Stimulated activated naive CD8-positive, alpha-beta T cell treated with anti-CD3 and anti-CD28 coated beads, Interleukin-15, Interleukin-2, amounts not matched to agents 100 ng/mL and 50 ng/mL, for 24 hours (primary cell): ENCODE measurements at regions not wholly inside any gene's neighbourhood (a gene's known extent, or its start where the extent isn't known, plus 50 kb on each side); places are given as distances from the start of the nearest gene placed in this dataset.

Experiments used
- H3K27ac Mint-ChIP-seq: one replicate; pipeline ENCODE4 v1.8.0; 2021; ENCODE audit warnings: mild to moderate bottlenecking, mixed read lengths
- H3K27me3 Mint-ChIP-seq: one replicate; pipeline ENCODE4 v1.8.0; 2021; ENCODE audit warnings: mixed read lengths
- H3K36me3 Mint-ChIP-seq: one replicate; pipeline ENCODE4 v1.8.0; 2021; ENCODE audit warnings: low read depth, mixed read lengths
- H3K4me1 Mint-ChIP-seq: one replicate; pipeline ENCODE4 v1.8.0; 2021; ENCODE audit warnings: low read depth, mixed read lengths
- H3K4me3 Mint-ChIP-seq: one replicate; pipeline ENCODE4 v1.8.0; 2021; ENCODE audit warnings: mild to moderate bottlenecking, mixed read lengths
- H3K9me3 Mint-ChIP-seq: one replicate; pipeline ENCODE4 v1.8.0; 2021; ENCODE audit warnings: mixed read lengths

- Mint-ChIP-seq H3K27ac (no peak overlapping the region), H3K4me1 (no peaks in the 10 kb centered on the region), H3K27me3 (no peaks in the 10 kb centered on the region), H3K9me3 (no peaks in the 10 kb centered on the region), H3K4me3 (no peak overlapping the region), H3K36me3 (no peaks in the 10 kb centered on the region)
Measured at GRCh38 chrX:147626605-147627004, 285.1 kb upstream of the FMR1 start.

GRCh38 chrX:147635186-147635585, 276.5 kb upstream of the FMR1 start:
- no peaks in the 10 kb centered on the region for H3K36me3 Mint-ChIP-seq
- H3K4me3 Mint-ChIP-seq, result no peak overlapping the region
- H3K9me3 Mint-ChIP-seq, result no peaks in the 10 kb centered on the region

GRCh38 chrX:147637190-147637589, 274.5 kb upstream of the FMR1 start:
- no peaks in the 10 kb centered on the region for H3K27me3 Mint-ChIP-seq
- no peaks in the 10 kb centered on the region for H3K9me3 Mint-ChIP-seq
- no peak overlapping the region for H3K27ac Mint-ChIP-seq
- no peak overlapping the region for H3K4me3 Mint-ChIP-seq
- H3K4me1 Mint-ChIP-seq, result no peaks in the 10 kb centered on the region
- no peaks in the 10 kb centered on the region for H3K36me3 Mint-ChIP-seq

More at GRCh38 chrX:147635186-147635585, 276.5 kb upstream of the FMR1 start:
- H3K27ac Mint-ChIP-seq, result no peak overlapping the region
- no peaks in the 10 kb centered on the region for H3K27me3 Mint-ChIP-seq
- no peaks in the 10 kb centered on the region for H3K4me1 Mint-ChIP-seq

- Mint-ChIP-seq H3K9me3 (peaks cover 4% of the 10 kb centered on the region), H3K4me3 (no peak overlapping the region), H3K27me3 (no peaks in the 10 kb centered on the region), H3K4me1 (no peaks in the 10 kb centered on the region), H3K27ac (no peak overlapping the region), H3K36me3 (no peaks in the 10 kb centered on the region)
Measured at GRCh38 chrX:147646949-147647723, 264.6 kb upstream of the FMR1 start.

GRCh38 chrX:147675819-147676218, 235.9 kb upstream of the FMR1 start:
- Mint-ChIP-seq H3K4me3 (no peak overlapping the region), H3K4me1 (no peaks in the 10 kb centered on the region), H3K9me3 (no peaks in the 10 kb centered on the region), H3K27me3 (no peaks in the 10 kb centered on the region), H3K36me3 (no peaks in the 10 kb centered on the region), H3K27ac (no peak overlapping the region)

GRCh38 chrX:147679356-147680005, 232.2 kb upstream of the FMR1 start:
- Mint-ChIP-seq H3K9me3 (no peaks in the 10 kb centered on the region), H3K4me1 (no peaks in the 10 kb centered on the region), H3K27me3 (no peaks in the 10 kb centered on the region), H3K4me3 (no peak overlapping the region), H3K36me3 (no peaks in the 10 kb centered on the region), H3K27ac (no peak overlapping the region)

GRCh38 chrX:147680251-147680650, 231.5 kb upstream of the FMR1 start:
- Mint-ChIP-seq H3K27ac (no peak overlapping the region), H3K4me1 (no peaks in the 10 kb centered on the region), H3K27me3 (no peaks in the 10 kb centered on the region), H3K9me3 (no peaks in the 10 kb centered on the region), H3K36me3 (no peaks in the 10 kb centered on the region), H3K4me3 (no peak overlapping the region)

- Mint-ChIP-seq H3K27me3 (no peaks in the 10 kb centered on the region), H3K4me3 (no peak overlapping the region), H3K27ac (no peak overlapping the region), H3K36me3 (no peaks in the 10 kb centered on the region), H3K9me3 (no peaks in the 10 kb centered on the region), H3K4me1 (no peaks in the 10 kb centered on the region)
Measured at GRCh38 chrX:147693511-147693910, 218.2 kb upstream of the FMR1 start.

- H3K27ac Mint-ChIP-seq, result no peak overlapping the region
- H3K36me3 Mint-ChIP-seq, result no peaks in the 10 kb centered on the region
- H3K9me3 Mint-ChIP-seq, result no peaks in the 10 kb centered on the region
- no peaks in the 10 kb centered on the region for H3K27me3 Mint-ChIP-seq
- H3K4me3 Mint-ChIP-seq, result no peak overlapping the region
- H3K4me1 Mint-ChIP-seq, result no peaks in the 10 kb centered on the region
Measured at GRCh38 chrX:147699061-147699460, 212.7 kb upstream of the FMR1 start.

- H3K27ac Mint-ChIP-seq, result no peak overlapping the region
- no peak overlapping the region for H3K4me3 Mint-ChIP-seq
Measured at GRCh38 chrX:147710301-147710700, 201.4 kb upstream of the FMR1 start.

GRCh38 chrX:147733369-147733768, 178.3 kb upstream of the FMR1 start:
- Mint-ChIP-seq H3K27me3 (no peaks in the 10 kb centered on the region), H3K27ac (no peak overlapping the region), H3K9me3 (no peaks in the 10 kb centered on the region), H3K4me3 (no peak overlapping the region), H3K4me1 (peaks cover 10% of the 10 kb centered on the region), H3K36me3 (no peaks in the 10 kb centered on the region)

More at GRCh38 chrX:147710301-147710700, 201.4 kb upstream of the FMR1 start:
- Mint-ChIP-seq H3K9me3 (no peaks in the 10 kb centered on the region), H3K36me3 (no peaks in the 10 kb centered on the region), H3K4me1 (no peaks in the 10 kb centered on the region), H3K27me3 (no peaks in the 10 kb centered on the region)

- peaks cover 13% of the 10 kb centered on the region for H3K4me1 Mint-ChIP-seq
- no peak overlapping the region for H3K4me3 Mint-ChIP-seq
Measured at GRCh38 chrX:147735364-147735763, 176.4 kb upstream of the FMR1 start.

GRCh38 chrX:147736045-147736444, 175.7 kb upstream of the FMR1 start:
- no peak overlapping the region for H3K27ac Mint-ChIP-seq
- no peak overlapping the region for H3K4me3 Mint-ChIP-seq
- no peaks in the 10 kb centered on the region for H3K36me3 Mint-ChIP-seq
- H3K9me3 Mint-ChIP-seq, result no peaks in the 10 kb centered on the region
- peaks cover 16% of the 10 kb centered on the region for H3K4me1 Mint-ChIP-seq
- no peaks in the 10 kb centered on the region for H3K27me3 Mint-ChIP-seq

More at GRCh38 chrX:147735364-147735763, 176.4 kb upstream of the FMR1 start:
- Mint-ChIP-seq H3K27me3 (no peaks in the 10 kb centered on the region), H3K36me3 (no peaks in the 10 kb centered on the region), H3K27ac (no peak overlapping the region), H3K9me3 (no peaks in the 10 kb centered on the region)

- H3K36me3 Mint-ChIP-seq, result no peaks in the 10 kb centered on the region
- no peak overlapping the region for H3K27ac Mint-ChIP-seq
- H3K27me3 Mint-ChIP-seq, result no peaks in the 10 kb centered on the region
- no peak overlapping the region for H3K4me3 Mint-ChIP-seq
- H3K4me1 Mint-ChIP-seq, result peaks cover 16% of the 10 kb centered on the region
- no peaks in the 10 kb centered on the region for H3K9me3 Mint-ChIP-seq
Measured at GRCh38 chrX:147737690-147738089, 174.0 kb upstream of the FMR1 start.

GRCh38 chrX:147738265-147738664, 173.5 kb upstream of the FMR1 start:
- Mint-ChIP-seq H3K27me3 (no peaks in the 10 kb centered on the region), H3K4me3 (no peak overlapping the region), H3K4me1 (peaks cover 16% of the 10 kb centered on the region), H3K27ac (peak overlapping the region; percentile 2), H3K36me3 (no peaks in the 10 kb centered on the region), H3K9me3 (no peaks in the 10 kb centered on the region)
